ENCODE measurements at regions not wholly inside any gene's neighbourhood (a gene's known extent, or its start where the extent isn't known, plus 50 kb on each side); places are given as distances from the start of the nearest gene placed in this dataset.
A peak's percentile ranks its signal among the peaks of the same experiment; 100 is the strongest.

DNA sequence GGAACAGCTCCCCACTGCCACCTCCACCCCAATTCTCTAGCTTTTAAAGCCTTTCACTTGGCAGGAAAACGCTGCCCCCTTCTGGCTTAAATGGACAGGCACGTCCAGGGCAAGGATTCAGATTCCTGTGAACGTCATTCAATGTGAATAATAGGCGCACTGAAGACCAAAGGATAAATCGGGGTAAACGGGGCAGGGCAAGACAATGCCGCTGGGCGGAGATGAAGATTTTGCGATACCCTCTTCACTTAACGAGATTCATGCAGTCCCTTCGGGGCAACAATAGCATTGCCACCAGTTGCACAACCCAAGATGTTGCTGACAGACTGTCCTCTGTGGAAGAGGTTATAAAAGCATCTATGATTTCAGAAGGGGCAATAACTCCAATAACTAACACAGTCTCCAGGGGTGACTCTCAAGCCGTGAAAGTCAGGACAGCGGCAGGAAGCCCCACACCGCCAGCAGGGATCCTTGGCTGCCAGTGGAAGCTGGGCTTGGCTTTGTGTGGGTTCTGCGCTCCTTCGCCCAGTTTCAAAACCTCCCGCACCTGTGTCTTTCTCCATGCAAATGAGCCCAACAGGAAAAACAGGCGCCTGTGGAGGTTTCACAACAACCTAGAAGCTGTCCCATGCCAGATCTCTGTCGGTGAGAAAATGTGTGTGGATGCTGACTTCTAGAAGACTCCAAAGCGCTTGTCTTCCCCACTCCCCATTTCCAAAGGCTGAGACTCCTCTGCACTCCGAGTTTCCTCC, 291.8 kb downstream of the BMP7 start:
- H2AFZ ChIP-seq (replicated peaks) = no peak overlapping the region
- peaks cover 63% of the 10 kb centered on the region for H3K27me3 Mint-ChIP-seq (ENCODE audit: insufficient read depth, low read depth)

DNA sequence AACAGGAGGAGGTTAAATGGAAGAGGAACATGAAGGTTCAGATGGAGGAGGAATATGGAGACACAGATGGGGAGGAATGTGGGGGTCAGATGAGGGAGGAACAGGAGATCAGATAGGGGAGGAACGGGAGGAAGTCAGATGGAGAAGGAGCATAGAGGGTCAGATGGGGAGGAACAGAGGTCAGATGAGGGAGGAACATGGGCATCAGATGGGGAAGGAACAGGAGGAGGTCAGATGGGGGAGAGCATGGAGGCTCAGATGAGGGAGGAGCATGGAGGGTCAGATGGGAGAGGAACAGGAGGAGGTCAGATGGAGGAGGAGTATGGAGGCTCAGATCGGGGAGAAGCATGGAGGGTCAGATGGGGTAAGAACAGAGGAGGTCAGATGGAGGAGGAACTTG, 290.6 kb downstream of the BMP7 start:
- no peak overlapping the region for H3K4me3 ChIP-seq
- H3F3A ChIP-seq (ENCODE audit: low read depth) = no peaks in the 10 kb centered on the region
- no peaks in the 10 kb centered on the region for H3K79me2 ChIP-seq (ENCODE audit: low read depth)
- no peaks in the 10 kb centered on the region for H4K20me1 ChIP-seq (ENCODE audit: low read depth)
- no peak overlapping the region for H3K27ac ChIP-seq
- H3K9me3 ChIP-seq (ENCODE audit: low read depth) = no peaks in the 10 kb centered on the region
- H3K27me3 Mint-ChIP-seq (ENCODE audit: insufficient read depth, low read depth) = peaks cover 58% of the 10 kb centered on the region
- H3K36me3 ChIP-seq = no peaks in the 10 kb centered on the region
- DNase-seq (ENCODE audit: low spot score) = no peak
- H3K27me3 ChIP-seq = peaks cover 50% of the 10 kb centered on the region
- H3K27ac Mint-ChIP-seq = no peak overlapping the region
- H3K9me3 Mint-ChIP-seq = peaks cover 2% of the 10 kb centered on the region
- no peak overlapping the region for H3K4me3 Mint-ChIP-seq
- TF ChIP-seq EZH2phosphoT487 (IDR thresholded peaks at IDR 0.05) = no peak
- TF ChIP-seq, protein P1, sequence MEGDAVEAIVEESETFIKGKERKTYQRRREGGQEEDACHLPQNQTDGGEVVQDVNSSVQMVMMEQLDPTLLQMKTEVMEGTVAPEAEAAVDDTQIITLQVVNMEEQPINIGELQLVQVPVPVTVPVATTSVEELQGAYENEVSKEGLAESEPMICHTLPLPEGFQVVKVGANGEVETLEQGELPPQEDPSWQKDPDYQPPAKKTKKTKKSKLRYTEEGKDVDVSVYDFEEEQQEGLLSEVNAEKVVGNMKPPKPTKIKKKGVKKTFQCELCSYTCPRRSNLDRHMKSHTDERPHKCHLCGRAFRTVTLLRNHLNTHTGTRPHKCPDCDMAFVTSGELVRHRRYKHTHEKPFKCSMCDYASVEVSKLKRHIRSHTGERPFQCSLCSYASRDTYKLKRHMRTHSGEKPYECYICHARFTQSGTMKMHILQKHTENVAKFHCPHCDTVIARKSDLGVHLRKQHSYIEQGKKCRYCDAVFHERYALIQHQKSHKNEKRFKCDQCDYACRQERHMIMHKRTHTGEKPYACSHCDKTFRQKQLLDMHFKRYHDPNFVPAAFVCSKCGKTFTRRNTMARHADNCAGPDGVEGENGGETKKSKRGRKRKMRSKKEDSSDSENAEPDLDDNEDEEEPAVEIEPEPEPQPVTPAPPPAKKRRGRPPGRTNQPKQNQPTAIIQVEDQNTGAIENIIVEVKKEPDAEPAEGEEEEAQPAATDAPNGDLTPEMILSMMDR (IDR thresholded peaks at IDR 0.05) = no peak
- TF ChIP-seq EZH2 (IDR thresholded peaks at IDR 0.05) = no peak
- no peak overlapping the region for H2AFZ ChIP-seq (replicated peaks)
- no peaks in the 10 kb centered on the region for H3K36me3 Mint-ChIP-seq
- H3K4me1 ChIP-seq = peaks cover 9% of the 10 kb centered on the region
- no peak overlapping the region for H3K4me2 ChIP-seq
- peaks cover 29% of the 10 kb centered on the region for H3K4me1 Mint-ChIP-seq
- no peak overlapping the region for H3K9ac ChIP-seq

More for the DNA sequence above, 291.8 kb downstream of the BMP7 start:
- H3K4me1 Mint-ChIP-seq = peaks cover 27% of the 10 kb centered on the region
- no peaks in the 10 kb centered on the region for H3F3A ChIP-seq (ENCODE audit: low read depth)
- no peak overlapping the region for H3K9ac ChIP-seq
- DNase-seq (ENCODE audit: low spot score) = peak; percentile 91
- H3K27ac ChIP-seq = no peak overlapping the region
- H3K27me3 ChIP-seq = peaks cover 53% of the 10 kb centered on the region
- H4K20me1 ChIP-seq (ENCODE audit: low read depth) = no peaks in the 10 kb centered on the region
- H3K4me3 Mint-ChIP-seq = no peak overlapping the region
- TF ChIP-seq EZH2phosphoT487 (IDR thresholded peaks at IDR 0.05) (peak; percentile 27), EZH2 (IDR thresholded peaks at IDR 0.05) (no peak)
- TF ChIP-seq, protein P1 (IDR thresholded peaks at IDR 0.05) = peak; percentile 97
- no peaks in the 10 kb centered on the region for H3K36me3 Mint-ChIP-seq
- peaks cover 9% of the 10 kb centered on the region for H3K4me1 ChIP-seq
- H3K4me2 ChIP-seq = peak overlapping the region; percentile 60
- H3K36me3 ChIP-seq = no peaks in the 10 kb centered on the region
- H3K79me2 ChIP-seq (ENCODE audit: low read depth) = no peaks in the 10 kb centered on the region
- H3K27ac Mint-ChIP-seq = no peak overlapping the region
- peak overlapping the region; percentile 24 for H3K4me3 ChIP-seq
- H3K9me3 Mint-ChIP-seq = peaks cover 2% of the 10 kb centered on the region
- H3K9me3 ChIP-seq (ENCODE audit: low read depth) = no peaks in the 10 kb centered on the region

DNA sequence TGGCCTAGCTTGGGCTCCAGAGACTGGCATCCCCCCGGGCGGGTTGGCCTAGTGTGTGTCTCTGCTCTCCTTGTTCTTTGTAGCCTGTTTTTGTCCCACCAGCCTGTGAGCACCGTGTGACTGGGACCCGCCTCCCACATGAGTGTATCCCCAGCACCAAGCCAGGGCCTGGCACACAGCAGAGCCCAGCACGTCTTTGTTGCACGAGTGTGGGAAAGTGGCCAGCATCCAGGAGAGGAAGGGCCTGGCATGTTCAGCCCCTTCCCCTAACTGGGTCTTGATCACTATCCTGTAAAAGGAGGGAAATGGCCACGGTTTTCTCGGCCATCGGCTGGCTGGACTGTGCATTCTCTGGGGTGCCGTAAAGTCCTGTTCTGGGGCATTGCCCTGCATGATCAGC, 290.1 kb downstream of the BMP7 start:
- no peak overlapping the region for H3K27ac ChIP-seq
- no peak for TF ChIP-seq EZH2 (IDR thresholded peaks at IDR 0.05)
- TF ChIP-seq EZH2phosphoT487 (IDR thresholded peaks at IDR 0.05) = no peak
- TF ChIP-seq, protein P1 (IDR thresholded peaks at IDR 0.05) = no peak
- Mint-ChIP-seq H3K36me3 (no peaks in the 10 kb centered on the region), H3K9me3 (peaks cover 2% of the 10 kb centered on the region), H3K4me1 (peaks cover 29% of the 10 kb centered on the region), H3K27me3 (ENCODE audit: insufficient read depth, low read depth) (peaks cover 55% of the 10 kb centered on the region), H3K27ac (no peak overlapping the region), H3K4me3 (no peak overlapping the region)
- H4K20me1 ChIP-seq (ENCODE audit: low read depth) = no peaks in the 10 kb centered on the region
- H3K9me3 ChIP-seq (ENCODE audit: low read depth) = no peaks in the 10 kb centered on the region
- H3K4me2 ChIP-seq = no peak overlapping the region
- H3F3A ChIP-seq (ENCODE audit: low read depth) = no peaks in the 10 kb centered on the region
- H3K27me3 ChIP-seq = peaks cover 49% of the 10 kb centered on the region
- no peaks in the 10 kb centered on the region for H3K36me3 ChIP-seq
- H3K4me3 ChIP-seq = no peak overlapping the region
- H3K9ac ChIP-seq = no peak overlapping the region
- no peaks in the 10 kb centered on the region for H3K79me2 ChIP-seq (ENCODE audit: low read depth)
- peaks cover 9% of the 10 kb centered on the region for H3K4me1 ChIP-seq
- no peak overlapping the region for H2AFZ ChIP-seq (replicated peaks)
- no peak for DNase-seq (ENCODE audit: low spot score)
